NB4 (cell line): ENCODE measurements at regions not wholly inside any gene's neighbourhood (a gene's known extent, or its start where the extent isn't known, plus 50 kb on each side); places are given as distances from the start of the nearest gene placed in this dataset.

Experiments
- DNase-seq: peaks from one replicate; pipeline ENCODE4 v3.0.0; 2010; ENCODE audit warnings: low read depth
- H3K4me3 ChIP-seq: one replicate; pipeline ENCODE4 v1.5.1; 2011; ENCODE audit warnings: mild to moderate bottlenecking, low read depth, low read length, moderate library complexity
- MYC ChIP-seq: IDR thresholded peaks from 2 replicates; pipeline ENCODE4 v1.6.1; 2011; ENCODE audit warnings: low read depth, low read length
- POLR2A ChIP-seq: IDR thresholded peaks from 2 replicates; pipeline ENCODE4 v1.6.1; 2011; ENCODE audit warnings: mild to moderate bottlenecking; ENCODE audit not compliant: insufficient read length; ENCODE audit errors: extremely low read depth
- TF ChIP-seq, protein P1 (sequence below): IDR thresholded peaks from one replicate; pipeline ENCODE4 v1.5.1; 2012; ENCODE audit warnings: low read depth, low read length
- TF ChIP-seq, protein P2 (sequence below): IDR thresholded peaks from 2 replicates; pipeline ENCODE4 v1.6.1; 2011; ENCODE audit warnings: low read depth, low read length

DNA sequence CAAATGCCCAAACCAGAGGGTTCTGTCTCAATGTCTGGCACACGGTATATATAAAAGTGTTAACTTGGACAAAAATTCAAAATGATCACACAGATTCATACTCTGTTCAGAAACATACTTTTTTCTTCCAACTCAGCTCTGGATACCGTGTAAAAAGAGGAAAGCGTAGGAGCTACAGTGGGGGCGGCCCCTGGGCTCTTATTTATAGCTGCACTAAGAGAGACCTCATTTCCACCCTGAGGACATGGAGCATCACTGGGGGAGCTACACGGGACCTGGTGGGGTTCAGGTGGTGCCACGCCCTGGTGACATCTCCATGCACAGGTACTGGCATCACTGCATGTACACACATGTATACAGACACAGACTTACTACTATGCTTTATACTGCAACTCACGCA, 185.9 kb upstream of the FOXQ1 start:
- TF ChIP-seq, protein P1, sequence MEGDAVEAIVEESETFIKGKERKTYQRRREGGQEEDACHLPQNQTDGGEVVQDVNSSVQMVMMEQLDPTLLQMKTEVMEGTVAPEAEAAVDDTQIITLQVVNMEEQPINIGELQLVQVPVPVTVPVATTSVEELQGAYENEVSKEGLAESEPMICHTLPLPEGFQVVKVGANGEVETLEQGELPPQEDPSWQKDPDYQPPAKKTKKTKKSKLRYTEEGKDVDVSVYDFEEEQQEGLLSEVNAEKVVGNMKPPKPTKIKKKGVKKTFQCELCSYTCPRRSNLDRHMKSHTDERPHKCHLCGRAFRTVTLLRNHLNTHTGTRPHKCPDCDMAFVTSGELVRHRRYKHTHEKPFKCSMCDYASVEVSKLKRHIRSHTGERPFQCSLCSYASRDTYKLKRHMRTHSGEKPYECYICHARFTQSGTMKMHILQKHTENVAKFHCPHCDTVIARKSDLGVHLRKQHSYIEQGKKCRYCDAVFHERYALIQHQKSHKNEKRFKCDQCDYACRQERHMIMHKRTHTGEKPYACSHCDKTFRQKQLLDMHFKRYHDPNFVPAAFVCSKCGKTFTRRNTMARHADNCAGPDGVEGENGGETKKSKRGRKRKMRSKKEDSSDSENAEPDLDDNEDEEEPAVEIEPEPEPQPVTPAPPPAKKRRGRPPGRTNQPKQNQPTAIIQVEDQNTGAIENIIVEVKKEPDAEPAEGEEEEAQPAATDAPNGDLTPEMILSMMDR: no peak
- TF ChIP-seq MYC (no peak), POLR2A (no peak)
- TF ChIP-seq, protein P2, sequence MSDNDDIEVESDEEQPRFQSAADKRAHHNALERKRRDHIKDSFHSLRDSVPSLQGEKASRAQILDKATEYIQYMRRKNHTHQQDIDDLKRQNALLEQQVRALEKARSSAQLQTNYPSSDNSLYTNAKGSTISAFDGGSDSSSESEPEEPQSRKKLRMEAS: no peak
- H3K4me3 ChIP-seq: no peak overlapping the region
- no peak for DNase-seq

DNA sequence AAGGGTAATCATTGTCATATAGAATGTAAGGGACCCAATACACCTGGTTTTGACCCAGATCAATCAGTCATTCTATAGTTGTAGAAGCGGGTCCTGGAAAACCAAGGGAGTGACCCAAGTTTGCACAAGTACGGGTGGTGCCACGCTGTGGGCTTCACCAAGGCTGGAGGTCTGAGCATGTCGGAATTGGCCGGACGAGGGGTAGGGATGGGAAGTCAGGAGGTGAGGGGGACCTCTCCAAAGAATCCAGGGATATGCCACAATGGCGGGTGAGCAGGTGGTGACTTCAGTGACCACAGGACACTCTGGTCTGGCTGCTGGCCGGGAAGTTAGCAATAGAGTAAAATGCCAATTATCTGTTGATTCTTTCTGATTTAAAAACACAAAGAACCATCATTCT, 186.6 kb upstream of the FOXQ1 start:
- no peak overlapping the region for H3K4me3 ChIP-seq
- TF ChIP-seq, protein P1: no peak
- TF ChIP-seq POLR2A (no peak), MYC (no peak)
- TF ChIP-seq, protein P2: no peak

DNA sequence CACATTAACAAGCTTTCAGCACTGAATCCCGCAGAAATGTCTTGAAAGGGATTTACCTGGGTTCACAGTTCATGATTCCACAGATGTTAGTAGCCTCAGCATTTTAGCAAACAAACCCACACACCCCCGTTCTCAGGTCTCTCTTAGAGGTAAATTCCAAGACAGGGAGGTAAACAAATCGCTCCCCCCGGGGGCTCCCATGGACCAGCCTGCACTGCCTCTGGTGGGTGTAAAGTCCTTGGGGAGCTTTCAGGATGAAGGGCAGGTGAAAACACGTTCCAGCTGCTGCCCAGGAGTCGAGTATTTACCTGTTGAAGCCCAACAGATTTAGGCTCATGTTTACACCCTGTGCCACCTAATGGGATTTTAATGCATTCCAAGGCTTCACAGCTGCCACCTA, 187.0 kb upstream of the FOXQ1 start:
- DNase-seq: no peak
- no peak overlapping the region for H3K4me3 ChIP-seq
- TF ChIP-seq, protein P2: no peak
- TF ChIP-seq, protein P1: no peak
- TF ChIP-seq MYC (no peak), POLR2A (no peak)

More for the DNA sequence above, 186.6 kb upstream of the FOXQ1 start:
- DNase-seq: no peak

DNA sequence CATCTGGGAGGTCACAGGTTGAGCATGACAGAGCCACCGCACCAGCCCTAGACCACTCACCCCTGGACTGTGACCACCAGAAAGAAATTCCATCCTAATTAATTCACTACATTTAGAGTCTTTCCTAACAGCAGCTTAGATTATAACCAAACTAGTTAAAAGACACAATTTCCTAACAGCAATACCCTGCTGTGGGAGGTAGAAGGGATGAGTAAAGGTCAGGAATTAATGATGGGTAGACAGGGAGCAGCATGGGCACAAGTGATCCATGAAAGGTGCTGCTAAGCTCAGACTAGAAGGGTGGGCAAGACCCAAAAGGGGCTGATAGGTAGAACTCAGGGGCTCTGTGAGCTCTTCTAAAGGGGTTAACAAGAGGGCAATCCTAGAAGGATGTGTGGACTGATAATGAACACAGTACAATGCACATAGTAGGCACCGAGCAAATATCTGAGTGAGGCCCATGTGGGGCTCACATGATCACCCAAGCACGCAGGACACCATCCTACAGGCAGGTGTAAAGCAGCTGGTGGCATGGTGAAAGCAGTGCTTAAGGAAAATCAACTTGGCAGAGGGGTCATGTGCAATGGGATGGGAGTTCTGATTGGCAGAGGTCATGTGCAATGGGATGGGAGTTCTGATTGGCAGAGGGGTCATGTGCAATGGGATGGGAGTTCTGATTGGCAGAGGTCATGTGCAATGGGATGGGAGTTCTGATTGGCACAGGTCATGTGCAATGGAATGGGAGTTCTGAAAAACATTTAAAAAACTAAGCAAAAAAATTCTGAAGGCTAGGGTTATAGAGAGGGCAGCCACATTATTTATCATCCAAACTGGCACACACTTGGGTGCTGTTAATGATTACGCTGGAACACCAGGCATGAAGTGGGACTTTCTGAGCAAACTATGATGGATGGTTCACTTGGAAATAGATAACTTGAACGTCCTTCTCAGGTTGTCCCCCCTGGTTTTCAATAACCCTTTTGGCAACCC, 188.2 kb upstream of the FOXQ1 start:
- DNase-seq: no peak
- TF ChIP-seq, protein P2: no peak
- TF ChIP-seq MYC (no peak), POLR2A (no peak)
- TF ChIP-seq, protein P1: no peak
- H3K4me3 ChIP-seq: no peak overlapping the region

DNA sequence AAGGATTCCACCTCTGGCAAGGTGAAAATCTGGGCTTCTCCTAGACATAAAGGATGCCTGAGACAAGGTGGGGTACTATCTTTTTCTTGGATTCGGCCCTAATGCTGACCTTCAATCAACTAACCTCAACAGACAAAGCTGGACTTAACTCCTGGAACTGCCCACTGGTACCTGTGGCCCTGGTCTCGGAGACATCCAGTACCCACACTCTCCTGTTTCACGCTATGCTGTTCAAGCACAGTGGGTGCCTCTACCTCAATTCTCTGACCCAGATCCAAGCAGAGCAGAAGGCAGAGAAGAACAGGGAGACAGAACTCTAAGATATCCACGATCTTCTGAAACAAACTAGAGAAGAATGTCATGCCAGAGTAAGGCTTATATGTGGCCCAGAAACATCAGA, 189.8 kb upstream of the FOXQ1 start:
- no peak for DNase-seq
- TF ChIP-seq, protein P1: no peak
- TF ChIP-seq POLR2A: no peak
- no peak for TF ChIP-seq MYC
- TF ChIP-seq, protein P2: no peak
- no peak overlapping the region for H3K4me3 ChIP-seq
